Ishikawa (cell line): ENCODE measurements at regions not wholly inside any gene's neighbourhood (a gene's known extent, or its start where the extent isn't known, plus 50 kb on each side); places are given as distances from the start of the nearest gene placed in this dataset.

Source experiments
- CEBPB ChIP-seq: IDR thresholded peaks from 2 replicates; pipeline ENCODE4 v1.6.1; 2012
- CREB1 ChIP-seq: IDR thresholded peaks from 2 replicates; pipeline ENCODE4 v1.6.1; 2012; ENCODE audit warnings: low read depth
- EGR1 ChIP-seq: IDR thresholded peaks from 2 replicates; pipeline ENCODE4 v1.6.1; 2012
- EP300 ChIP-seq: IDR thresholded peaks from 2 replicates; pipeline ENCODE4 v1.6.1; 2012; ENCODE audit warnings: borderline replicate concordance
- FOXM1 ChIP-seq: IDR thresholded peaks from 2 replicates; pipeline ENCODE4 v1.6.1; 2012; ENCODE audit warnings: low read depth, borderline replicate concordance
- NFIC ChIP-seq: IDR thresholded peaks from 2 replicates; pipeline ENCODE4 v1.6.1; 2012
- RAD21 ChIP-seq: IDR thresholded peaks from 2 replicates; pipeline ENCODE4 v1.6.1; 2012; ENCODE audit warnings: low read depth
- TAF1 ChIP-seq: IDR thresholded peaks from 2 replicates; pipeline ENCODE4 v1.6.1; 2012; ENCODE audit warnings: low read depth, mild to moderate bottlenecking
- TCF12 ChIP-seq: IDR thresholded peaks from 2 replicates; pipeline ENCODE4 v1.6.1; 2012; ENCODE audit warnings: low read depth
- TEAD4 ChIP-seq: IDR thresholded peaks from 2 replicates; pipeline ENCODE4 v1.6.1; 2012
- YY1 ChIP-seq: IDR thresholded peaks from 2 replicates; pipeline ENCODE4 v1.6.1; 2012; ENCODE audit warnings: low read depth
- ZBTB7A ChIP-seq: IDR thresholded peaks from 2 replicates; pipeline ENCODE4 v1.6.1; 2012; ENCODE audit warnings: low read depth
- TF ChIP-seq, protein P1 (sequence below): IDR thresholded peaks from 2 replicates; pipeline ENCODE4 v1.6.1; 2012; ENCODE audit warnings: low read depth, mild to moderate bottlenecking
- TF ChIP-seq, protein P2 (sequence below): IDR thresholded peaks from 2 replicates; pipeline ENCODE4 v1.6.1; 2012
- TF ChIP-seq, protein P3 (sequence below): IDR thresholded peaks from 2 replicates; pipeline ENCODE4 v1.6.1; 2012

DNA sequence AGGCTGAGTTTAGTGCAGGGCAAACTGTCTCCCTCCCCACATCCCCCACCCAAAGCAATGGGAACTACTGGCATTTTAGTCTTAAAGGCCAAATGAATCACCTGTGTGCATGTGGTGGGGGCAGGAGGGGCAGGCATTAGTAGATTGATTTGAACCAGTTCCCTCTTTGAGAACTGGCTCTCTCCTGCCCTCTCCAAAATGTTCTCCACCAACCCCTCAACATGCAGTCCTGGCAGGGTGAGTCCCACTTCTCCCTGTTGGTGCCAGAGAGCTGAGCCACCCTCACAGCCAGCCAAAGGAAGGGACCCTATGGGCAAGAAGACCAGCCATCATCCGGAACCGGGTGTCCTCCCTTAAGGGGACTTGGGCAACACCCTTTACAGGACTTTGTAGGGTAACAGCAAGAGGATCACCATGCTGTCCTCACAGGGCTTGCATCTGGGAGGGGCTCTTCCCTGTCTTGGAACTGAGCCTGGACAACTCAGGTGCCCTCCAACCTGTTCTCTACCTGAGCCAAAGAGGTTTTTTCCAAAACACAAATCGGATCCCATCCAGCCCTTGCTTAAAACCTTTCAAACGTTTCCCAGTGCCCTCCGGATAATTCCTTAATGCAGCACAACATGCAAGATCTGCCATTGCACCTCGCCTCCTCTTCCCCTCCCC, 80.6 kb downstream of the MRPL14 start:
- TF ChIP-seq, protein P1, sequence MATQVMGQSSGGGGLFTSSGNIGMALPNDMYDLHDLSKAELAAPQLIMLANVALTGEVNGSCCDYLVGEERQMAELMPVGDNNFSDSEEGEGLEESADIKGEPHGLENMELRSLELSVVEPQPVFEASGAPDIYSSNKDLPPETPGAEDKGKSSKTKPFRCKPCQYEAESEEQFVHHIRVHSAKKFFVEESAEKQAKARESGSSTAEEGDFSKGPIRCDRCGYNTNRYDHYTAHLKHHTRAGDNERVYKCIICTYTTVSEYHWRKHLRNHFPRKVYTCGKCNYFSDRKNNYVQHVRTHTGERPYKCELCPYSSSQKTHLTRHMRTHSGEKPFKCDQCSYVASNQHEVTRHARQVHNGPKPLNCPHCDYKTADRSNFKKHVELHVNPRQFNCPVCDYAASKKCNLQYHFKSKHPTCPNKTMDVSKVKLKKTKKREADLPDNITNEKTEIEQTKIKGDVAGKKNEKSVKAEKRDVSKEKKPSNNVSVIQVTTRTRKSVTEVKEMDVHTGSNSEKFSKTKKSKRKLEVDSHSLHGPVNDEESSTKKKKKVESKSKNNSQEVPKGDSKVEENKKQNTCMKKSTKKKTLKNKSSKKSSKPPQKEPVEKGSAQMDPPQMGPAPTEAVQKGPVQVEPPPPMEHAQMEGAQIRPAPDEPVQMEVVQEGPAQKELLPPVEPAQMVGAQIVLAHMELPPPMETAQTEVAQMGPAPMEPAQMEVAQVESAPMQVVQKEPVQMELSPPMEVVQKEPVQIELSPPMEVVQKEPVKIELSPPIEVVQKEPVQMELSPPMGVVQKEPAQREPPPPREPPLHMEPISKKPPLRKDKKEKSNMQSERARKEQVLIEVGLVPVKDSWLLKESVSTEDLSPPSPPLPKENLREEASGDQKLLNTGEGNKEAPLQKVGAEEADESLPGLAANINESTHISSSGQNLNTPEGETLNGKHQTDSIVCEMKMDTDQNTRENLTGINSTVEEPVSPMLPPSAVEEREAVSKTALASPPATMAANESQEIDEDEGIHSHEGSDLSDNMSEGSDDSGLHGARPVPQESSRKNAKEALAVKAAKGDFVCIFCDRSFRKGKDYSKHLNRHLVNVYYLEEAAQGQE: no peak
- TF ChIP-seq NFIC (no peak), FOXM1 (no peak), EP300 (no peak), TEAD4 (no peak), TCF12 (no peak)
- TF ChIP-seq, protein P2, sequence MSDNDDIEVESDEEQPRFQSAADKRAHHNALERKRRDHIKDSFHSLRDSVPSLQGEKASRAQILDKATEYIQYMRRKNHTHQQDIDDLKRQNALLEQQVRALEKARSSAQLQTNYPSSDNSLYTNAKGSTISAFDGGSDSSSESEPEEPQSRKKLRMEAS: no peak
- TF ChIP-seq, protein P3, sequence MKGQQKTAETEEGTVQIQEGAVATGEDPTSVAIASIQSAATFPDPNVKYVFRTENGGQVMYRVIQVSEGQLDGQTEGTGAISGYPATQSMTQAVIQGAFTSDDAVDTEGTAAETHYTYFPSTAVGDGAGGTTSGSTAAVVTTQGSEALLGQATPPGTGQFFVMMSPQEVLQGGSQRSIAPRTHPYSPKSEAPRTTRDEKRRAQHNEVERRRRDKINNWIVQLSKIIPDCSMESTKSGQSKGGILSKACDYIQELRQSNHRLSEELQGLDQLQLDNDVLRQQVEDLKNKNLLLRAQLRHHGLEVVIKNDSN: no peak

DNA sequence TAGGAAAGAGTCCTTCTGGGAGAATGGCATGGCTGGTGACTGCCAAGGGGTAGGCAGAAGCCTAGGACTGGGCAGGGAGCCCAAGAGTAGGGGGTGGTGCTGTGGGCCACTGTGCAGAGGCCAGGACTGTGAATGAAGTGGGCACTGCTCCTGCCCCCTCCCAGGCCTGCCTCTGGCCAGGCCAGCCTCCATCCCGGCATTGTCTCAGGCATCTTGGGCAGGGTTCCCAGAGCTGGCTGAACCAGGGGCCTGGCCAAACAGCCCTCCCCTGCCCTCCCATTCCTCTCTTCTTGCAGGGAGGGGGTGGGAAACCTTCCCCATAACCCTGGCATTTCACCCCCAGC, 81.6 kb downstream of the MRPL14 start:
- TF ChIP-seq CREB1: no peak
- no peak for TF ChIP-seq TCF12
- TF ChIP-seq TEAD4: no peak
- TF ChIP-seq FOXM1: no peak
- TF ChIP-seq, protein P2: no peak
- no peak for TF ChIP-seq YY1

DNA sequence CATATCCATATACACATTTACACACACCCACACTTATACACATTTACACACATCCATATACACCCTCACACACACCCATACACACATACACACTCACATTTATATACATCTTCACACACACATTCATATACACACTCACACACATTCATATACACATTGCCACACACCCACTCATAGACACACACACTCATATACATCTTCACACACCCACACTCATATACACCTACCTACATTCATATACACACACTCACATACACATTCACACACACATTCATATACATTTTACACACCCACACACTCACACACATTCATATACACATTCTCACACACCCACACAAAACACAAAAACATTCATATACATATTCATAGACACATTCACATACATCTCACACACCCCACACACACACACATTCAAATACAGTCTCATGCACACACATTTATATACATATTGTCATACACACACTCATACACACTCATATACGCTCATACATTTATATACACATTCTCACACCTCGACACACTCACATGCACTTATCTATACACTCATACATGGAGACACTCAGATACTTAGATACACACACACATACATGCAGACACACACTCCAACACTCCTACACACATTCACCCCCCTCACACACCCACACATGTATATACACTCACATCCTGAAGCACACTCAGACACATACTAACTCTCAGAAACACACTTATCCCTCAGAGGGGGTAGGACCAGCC, 82.1 kb downstream of the MRPL14 start:
- TF ChIP-seq, protein P3: no peak
- TF ChIP-seq RAD21 (no peak), ZBTB7A (no peak)

DNA sequence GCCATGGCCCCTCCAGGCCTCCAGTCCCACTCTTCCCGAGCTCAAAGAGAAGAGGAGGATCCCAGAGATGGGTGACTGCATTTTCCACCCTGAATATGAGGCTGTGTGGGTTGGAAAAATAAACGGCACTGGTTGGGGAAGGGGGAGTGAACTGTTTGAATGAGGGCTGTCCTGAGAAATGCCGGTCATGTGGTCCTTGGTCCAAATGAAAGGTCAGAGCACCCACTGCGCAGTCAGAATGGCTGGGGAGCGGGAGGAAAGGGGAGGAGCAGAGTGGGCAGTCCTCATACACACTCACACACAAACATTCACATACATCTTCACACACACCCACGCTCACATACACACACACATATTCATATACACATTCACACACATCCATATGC, 83.1 kb downstream of the MRPL14 start:
- TF ChIP-seq EP300 (no peak), YY1 (no peak), TEAD4 (no peak), ZBTB7A (no peak), RAD21 (no peak), FOXM1 (no peak), EGR1 (no peak), TAF1 (no peak), CREB1 (no peak), TCF12 (no peak)
- TF ChIP-seq, protein P3: no peak

DNA sequence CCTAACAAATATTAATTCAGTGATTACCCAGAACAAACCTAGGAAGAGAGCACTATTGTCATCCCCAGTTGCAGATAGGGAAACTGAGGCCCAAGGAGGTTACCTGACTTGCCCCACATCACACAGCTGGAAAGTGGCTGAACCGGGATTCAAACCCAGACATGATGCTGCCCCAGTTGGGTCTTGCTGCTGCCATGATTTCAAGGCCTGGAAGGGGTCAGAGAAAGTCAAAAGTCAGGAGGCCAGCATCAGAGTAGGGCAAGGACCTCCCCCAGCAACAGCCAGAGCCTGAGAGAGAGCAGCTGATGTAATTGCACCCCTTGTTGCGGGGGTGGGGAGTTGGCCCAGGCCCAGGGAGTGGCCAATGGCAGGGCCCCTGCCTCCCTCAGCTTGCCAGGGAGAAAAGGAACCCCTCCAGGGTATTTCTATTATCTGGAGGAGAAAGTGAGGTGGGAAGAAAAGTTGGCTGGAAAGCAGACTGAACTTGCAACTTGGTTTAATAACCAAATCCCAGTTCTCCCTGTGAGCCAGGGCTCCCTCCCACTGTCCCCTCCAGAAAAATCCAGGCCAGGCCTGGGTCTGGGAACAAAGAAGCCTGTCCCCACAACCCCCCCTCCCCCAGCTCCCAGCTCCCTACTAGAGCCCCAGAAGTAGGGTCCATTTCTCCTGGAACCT, 83.6 kb downstream of the MRPL14 start:
- TF ChIP-seq, protein P3: no peak
- TF ChIP-seq NFIC (peak; percentile 58), YY1 (no peak), TEAD4 (no peak), EGR1 (peak; percentile 40; the same call in 1 of the 2 replicates)

DNA sequence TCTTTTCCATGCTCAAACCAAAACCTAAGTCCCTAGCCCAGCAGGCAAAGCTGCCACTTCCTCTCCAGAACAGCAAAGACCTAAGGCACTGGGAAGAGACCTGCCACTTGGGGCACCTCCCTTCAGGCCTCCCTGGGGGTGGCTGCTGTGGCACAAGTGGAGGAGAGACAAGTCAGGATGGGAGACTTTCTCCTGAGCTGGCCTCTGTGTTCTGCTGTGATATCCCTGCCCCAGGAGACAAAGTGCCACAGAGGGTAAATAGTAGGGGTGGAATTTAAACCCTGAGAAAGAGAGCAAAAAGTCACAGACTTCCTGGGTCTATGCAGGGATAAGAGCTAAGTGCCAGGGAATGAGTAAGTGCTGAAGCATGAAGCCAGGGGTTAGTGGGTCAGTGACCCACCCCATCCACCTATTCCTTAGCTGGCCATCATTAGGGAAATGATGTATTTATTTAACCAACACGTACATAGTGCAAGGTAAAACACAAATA, 84.2 kb downstream of the MRPL14 start:
- no peak for TF ChIP-seq CREB1
- TF ChIP-seq, protein P3: no peak
- TF ChIP-seq TAF1: no peak
- TF ChIP-seq FOXM1: no peak
- TF ChIP-seq ZBTB7A: no peak
- no peak for TF ChIP-seq NFIC
- no peak for TF ChIP-seq TEAD4
- no peak for TF ChIP-seq CEBPB
- TF ChIP-seq, protein P1: no peak
- no peak for TF ChIP-seq TCF12
- TF ChIP-seq EP300: no peak
- TF ChIP-seq, protein P2: no peak
- no peak for TF ChIP-seq RAD21
- TF ChIP-seq EGR1: no peak
- no peak for TF ChIP-seq YY1
